Endothelial cell of umbilical vein (primary cell): ENCODE measurements at regions not wholly inside any gene's neighbourhood (a gene's known extent, or its start where the extent isn't known, plus 50 kb on each side); places are given as distances from the start of the nearest gene placed in this dataset.

Source experiments
- CTCF ChIP-seq, 2 donors: IDR thresholded peaks; 1 replicate in 1 of 2; 2 replicates in 1 of 2; pipeline ENCODE4 v1.5.1; 2011; ENCODE audit warnings: low read length in 2 of 2, mild to moderate bottlenecking in 2 of 2, moderate library complexity in 2 of 2, control low read depth in 1 of 2, inconsistent platforms in 1 of 2, low read depth in 1 of 2; ENCODE audit not compliant: insufficient read depth in 1 of 2; ENCODE audit errors: extremely low read depth in 1 of 2
- EZH2 ChIP-seq: IDR thresholded peaks from 2 replicates; pipeline ENCODE4 v1.6.1; 2012; ENCODE audit warnings: borderline replicate concordance, low read depth, mild to moderate bottlenecking, moderate library complexity, low read length, inconsistent platforms; ENCODE audit not compliant: severe bottlenecking
- GATA2 ChIP-seq: IDR thresholded peaks from 2 replicates; pipeline ENCODE4 v1.7.0; 2011; ENCODE audit warnings: low read depth, mild to moderate bottlenecking, moderate library complexity, mixed read lengths, low read length; ENCODE audit not compliant: insufficient read length, insufficient read depth
- MYC ChIP-seq: IDR thresholded peaks from one replicate; pipeline ENCODE4 v1.6.1; 2011; ENCODE audit warnings: mild to moderate bottlenecking, low read depth, low read length

- TF ChIP-seq EZH2 (no peak), MYC (no peak), CTCF (IDR thresholded peaks at IDR 0.05; ENCODE audit: extremely low read depth in 1 of 2, insufficient read depth in 1 of 2, low read depth in 1 of 2, low read length in 2 of 2) (no peak), GATA2 (no peak)
These were observed 355.7 kb upstream of the DPYD start for GRCh38 chr1:98276514-98276913.
